ENCODE measurements at regions not wholly inside any gene's neighbourhood (a gene's known extent, or its start where the extent isn't known, plus 50 kb on each side); places are given as distances from the start of the nearest gene placed in this dataset.

DNA sequence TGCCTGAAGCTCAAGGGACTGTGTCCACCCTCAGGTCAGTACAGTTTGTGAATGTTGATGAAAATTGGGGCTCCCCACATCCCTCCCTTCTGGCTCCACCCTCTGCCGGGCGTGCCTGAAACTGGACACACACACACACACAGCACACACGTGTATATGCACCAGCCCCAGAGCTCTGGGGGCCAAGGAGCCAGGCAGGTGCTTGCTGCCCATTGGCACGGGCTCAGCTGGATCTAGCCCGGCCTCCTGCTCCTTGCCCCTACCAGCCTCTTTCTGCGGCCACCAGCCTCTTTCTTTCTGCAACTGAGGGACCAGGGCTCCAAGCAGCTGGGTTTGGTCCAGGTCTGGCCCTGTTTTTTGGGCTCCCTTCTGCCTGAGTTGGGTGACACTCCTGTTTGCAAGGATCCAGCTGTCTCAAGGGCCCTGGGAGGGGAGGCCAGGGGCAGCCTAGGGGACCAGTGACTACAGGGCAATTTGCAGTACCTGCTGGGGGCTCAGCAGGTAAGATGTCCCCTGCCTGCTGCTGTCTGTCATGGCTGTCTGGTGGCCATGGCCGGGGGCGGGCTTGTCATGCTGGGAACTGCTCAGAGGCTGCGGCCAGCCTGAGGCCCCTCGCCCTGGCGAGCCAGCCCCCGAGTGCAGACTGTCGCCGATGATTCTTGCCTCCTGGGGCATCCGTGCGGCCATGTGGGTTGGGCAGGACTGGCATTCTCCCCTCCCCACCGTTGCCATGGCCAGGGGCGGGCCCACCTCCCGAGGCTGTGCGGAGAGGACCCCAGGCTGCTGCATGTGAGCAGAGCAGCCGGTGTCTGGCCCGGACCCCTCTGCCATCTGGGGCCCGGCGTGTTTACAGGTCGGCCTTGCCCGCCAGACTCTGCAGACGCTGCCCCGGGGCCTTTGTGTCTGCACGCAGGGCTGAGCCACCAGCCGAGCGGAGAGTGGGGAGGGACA is 51.5 kb upstream of the PPARA start:
- Histone ChIP-seq H3K9me3 (ENCODE audit: control insufficient read depth in 2 of 2, low read length in 2 of 2) (no peaks in the 10 kb centered on the region), H3K4me1 (ENCODE audit: control insufficient read depth, insufficient read depth, low read length, poor library complexity, severe bottlenecking) (no peaks in the 10 kb centered on the region), H3K27ac (ENCODE audit: insufficient read depth, low read length, poor library complexity, severe bottlenecking) (no peak overlapping the region), H3K4me3 (ENCODE audit: low read depth, low read length) (no peak overlapping the region), H3K27me3 (ENCODE audit: control insufficient read depth, insufficient read depth, low read length) (no peaks in the 10 kb centered on the region), H3K36me3 (ENCODE audit: control insufficient read depth, insufficient read depth, low read length) (peaks cover 7% of the 10 kb centered on the region)
- ATAC-seq (ENCODE audit: low read depth in 2 of 2) (no peak), DNase-seq (no peak)
- H3K36me3 Mint-ChIP-seq = peaks cover 3% of the 10 kb centered on the region
- no peak overlapping the region for H3K27ac Mint-ChIP-seq
- H3K4me3 Mint-ChIP-seq = no peak overlapping the region
- H3K9me3 Mint-ChIP-seq = no peaks in the 10 kb centered on the region
- no peaks in the 10 kb centered on the region for H3K27me3 Mint-ChIP-seq
- H3K4me1 Mint-ChIP-seq = no peaks in the 10 kb centered on the region

DNA sequence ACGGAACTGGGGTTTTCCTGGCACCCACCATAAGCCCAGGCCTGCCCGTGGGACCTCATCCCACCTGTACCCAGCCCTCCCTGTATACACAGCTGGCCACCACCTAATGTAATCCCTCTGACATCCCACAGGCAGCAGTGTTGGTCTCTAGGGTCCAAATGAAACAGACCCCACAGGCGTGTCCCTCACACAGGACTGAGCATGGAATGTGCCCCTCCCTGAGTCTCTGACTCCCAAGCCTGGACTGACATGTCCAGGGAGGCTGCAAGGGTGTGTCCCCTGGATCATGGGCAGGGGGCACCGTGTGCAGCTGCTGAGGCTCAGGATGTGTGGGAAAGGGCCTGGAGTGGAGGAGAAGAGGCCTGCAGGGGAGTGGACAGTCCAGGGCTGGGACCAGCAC is 50.6 kb upstream of the PPARA start:
- no peak for ATAC-seq (ENCODE audit: low read depth in 2 of 2)
- Histone ChIP-seq H3K27ac (ENCODE audit: insufficient read depth, low read length, poor library complexity, severe bottlenecking) (no peak overlapping the region), H3K4me1 (ENCODE audit: control insufficient read depth, insufficient read depth, low read length, poor library complexity, severe bottlenecking) (no peaks in the 10 kb centered on the region), H3K4me3 (ENCODE audit: low read depth, low read length) (no peak overlapping the region), H3K9me3 (ENCODE audit: control insufficient read depth in 2 of 2, low read length in 2 of 2) (no peaks in the 10 kb centered on the region), H3K36me3 (ENCODE audit: control insufficient read depth, insufficient read depth, low read length) (peaks cover 7% of the 10 kb centered on the region), H3K27me3 (ENCODE audit: control insufficient read depth, insufficient read depth, low read length) (no peaks in the 10 kb centered on the region)
- Mint-ChIP-seq H3K4me3 (no peak overlapping the region), H3K9me3 (no peaks in the 10 kb centered on the region), H3K4me1 (no peaks in the 10 kb centered on the region), H3K36me3 (peaks cover 3% of the 10 kb centered on the region), H3K27ac (no peak overlapping the region), H3K27me3 (no peaks in the 10 kb centered on the region)
- DNase-seq = no peak

- Histone ChIP-seq H3K27me3 (ENCODE audit: control insufficient read depth, insufficient read depth, low read length) (no peaks in the 10 kb centered on the region), H3K27ac (ENCODE audit: insufficient read depth, low read length, poor library complexity, severe bottlenecking) (no peak overlapping the region), H3K4me3 (ENCODE audit: low read depth, low read length) (no peak overlapping the region), H3K9me3 (ENCODE audit: control insufficient read depth in 2 of 2, low read length in 2 of 2) (no peaks in the 10 kb centered on the region), H3K36me3 (ENCODE audit: control insufficient read depth, insufficient read depth, low read length) (peaks cover 7% of the 10 kb centered on the region), H3K4me1 (ENCODE audit: control insufficient read depth, insufficient read depth, low read length, poor library complexity, severe bottlenecking) (no peaks in the 10 kb centered on the region)
- DNase-seq (no peak), ATAC-seq (ENCODE audit: low read depth in 2 of 2) (no peak)
- H3K27me3 Mint-ChIP-seq = no peaks in the 10 kb centered on the region
- no peak overlapping the region for H3K27ac Mint-ChIP-seq
- no peaks in the 10 kb centered on the region for H3K4me1 Mint-ChIP-seq
- no peaks in the 10 kb centered on the region for H3K9me3 Mint-ChIP-seq
- H3K4me3 Mint-ChIP-seq = no peak overlapping the region
- H3K36me3 Mint-ChIP-seq = peaks cover 3% of the 10 kb centered on the region
These were observed 49.8 kb upstream of the PPARA start for GRCh38 chr22:46100401-46101105.
